C4-2B (cell line): ENCODE measurements at regions not wholly inside any gene's neighbourhood (a gene's known extent, or its start where the extent isn't known, plus 50 kb on each side); places are given as distances from the start of the nearest gene placed in this dataset.

Source experiments
- CTCF ChIP-seq: fragments of 450-650 bp; conservative IDR thresholded peaks from 2 replicates; pipeline ENCODE4 v1.5.1; 2017; ENCODE audit warnings: mild to moderate bottlenecking
- ZFX ChIP-seq: fragments of 450-650 bp; IDR thresholded peaks from 2 replicates; pipeline ENCODE4 v1.6.1; 2017

- TF ChIP-seq CTCF (no peak), ZFX (no peak)
These were observed 384.5 kb downstream of the LMX1A start for GRCh38 chr1:164971921-164972415.
